ENCODE measurements at regions not wholly inside any gene's neighbourhood (a gene's known extent, or its start where the extent isn't known, plus 50 kb on each side); places are given as distances from the start of the nearest gene placed in this dataset.
A peak's percentile ranks its signal among the peaks of the same experiment; 100 is the strongest.

- peak overlapping the region; percentile 35 for H3K27ac ChIP-seq (ENCODE audit: insufficient read depth, low read length)
- H4K20me1 ChIP-seq (ENCODE audit: control insufficient read depth, extremely low read depth, insufficient read depth, low read length) = no peaks in the 10 kb centered on the region
- H3K36me3 ChIP-seq (ENCODE audit: control insufficient read depth, insufficient read depth, low read length) = no peaks in the 10 kb centered on the region
- H3K4me3 ChIP-seq (replicated peaks in 1 of 4; ENCODE audit: control extremely low read depth in 1 of 4, insufficient read depth in 1 of 4, low read depth in 3 of 4, low read length in 4 of 4) = no peak overlapping the region
- no peak for TF ChIP-seq EZH2 (IDR thresholded peaks at IDR 0.05; ENCODE audit: low read length, missing control alignments)
- TF ChIP-seq CTCF (conservative IDR thresholded peaks at IDR 0.05 in 1 of 2, IDR thresholded peaks at IDR 0.05 in 1 of 2; ENCODE audit: low read depth in 1 of 2, low read length in 2 of 2) = no peak
- no peak for DNase-seq (ENCODE audit: low read depth in 2 of 2)
- H3K9ac ChIP-seq (ENCODE audit: insufficient read depth, low read length) = no peak overlapping the region
- H3K27me3 ChIP-seq (ENCODE audit: control insufficient read depth, insufficient read depth, low read length) = no peaks in the 10 kb centered on the region
- H3K9me3 ChIP-seq (ENCODE audit: control insufficient read depth, insufficient read depth, low read depth, low read length) = no peaks in the 10 kb centered on the region
- no peak overlapping the region for H2AFZ ChIP-seq (ENCODE audit: low read length)
- peak overlapping the region; percentile 65 for H3K4me2 ChIP-seq (ENCODE audit: extremely low read depth, insufficient read depth, low read length)
- H3K4me1 ChIP-seq (ENCODE audit: control insufficient read depth, extremely low read depth, insufficient read depth, low read length) = peaks cover 17% of the 10 kb centered on the region
- H3K79me2 ChIP-seq (ENCODE audit: control insufficient read depth, insufficient read depth, low read length) = no peaks in the 10 kb centered on the region
These were observed 354.0 kb downstream of the FOXL1 start for GRCh38 chr16:86932130-86932982.

DNA sequence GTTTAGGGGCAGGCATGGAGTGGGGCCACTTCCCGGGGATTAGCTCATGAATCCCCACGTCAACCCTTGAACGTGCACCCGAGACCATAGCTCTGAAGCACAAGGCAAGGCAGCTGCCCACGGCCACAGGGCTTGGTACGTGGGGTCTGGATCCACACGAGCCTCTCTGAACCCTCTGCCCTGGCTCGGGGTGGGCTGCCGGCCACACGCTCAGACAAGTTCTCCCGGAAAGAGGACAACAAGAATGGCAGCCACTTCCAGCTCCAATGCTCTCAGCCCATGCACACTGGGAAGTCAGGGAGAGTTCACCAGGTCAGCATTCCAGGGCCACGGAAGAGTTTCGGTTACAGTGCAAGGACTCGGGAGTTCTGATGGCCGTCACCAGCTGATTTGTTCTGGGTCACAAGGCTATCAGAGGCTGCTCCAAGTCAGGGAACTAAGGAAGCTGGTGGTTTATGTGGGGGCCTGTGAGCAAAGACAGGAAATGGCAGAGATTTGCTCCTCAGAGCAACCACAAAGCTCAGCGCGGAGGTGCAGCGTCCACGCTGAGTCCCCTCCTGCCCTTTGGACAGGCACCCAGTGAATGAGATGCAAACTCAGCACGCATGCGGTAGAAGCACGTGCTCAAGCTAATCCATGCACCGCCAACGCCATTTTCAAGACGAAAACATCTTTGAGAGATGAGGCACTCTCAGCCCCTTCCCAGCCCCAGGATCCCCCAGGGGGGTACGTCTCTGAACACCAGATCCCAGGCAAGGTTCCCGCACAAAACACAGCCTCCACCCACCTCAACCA lies 356.4 kb downstream of the FOXL1 start:
- Histone ChIP-seq H3K9ac (ENCODE audit: insufficient read depth, low read length) (no peak overlapping the region), H2AFZ (ENCODE audit: low read length) (no peak overlapping the region), H3K79me2 (ENCODE audit: control insufficient read depth, insufficient read depth, low read length) (no peaks in the 10 kb centered on the region), H3K4me2 (ENCODE audit: extremely low read depth, insufficient read depth, low read length) (no peak overlapping the region), H3K9me3 (ENCODE audit: control insufficient read depth, insufficient read depth, low read depth, low read length) (no peaks in the 10 kb centered on the region), H3K4me3 (replicated peaks in 1 of 4; ENCODE audit: control extremely low read depth in 1 of 4, insufficient read depth in 1 of 4, low read depth in 3 of 4, low read length in 4 of 4) (no peak overlapping the region), H4K20me1 (ENCODE audit: control insufficient read depth, extremely low read depth, insufficient read depth, low read length) (no peaks in the 10 kb centered on the region), H3K27me3 (ENCODE audit: control insufficient read depth, insufficient read depth, low read length) (peaks cover 3% of the 10 kb centered on the region), H3K27ac (ENCODE audit: insufficient read depth, low read length) (no peak overlapping the region), H3K4me1 (ENCODE audit: control insufficient read depth, extremely low read depth, insufficient read depth, low read length) (peaks cover 13% of the 10 kb centered on the region), H3K36me3 (ENCODE audit: control insufficient read depth, insufficient read depth, low read length) (no peaks in the 10 kb centered on the region)
- peak in 1 of 2 donors; percentile 40 for DNase-seq (ENCODE audit: low read depth in 2 of 2)
- TF ChIP-seq CTCF (conservative IDR thresholded peaks at IDR 0.05 in 1 of 2, IDR thresholded peaks at IDR 0.05 in 1 of 2; ENCODE audit: low read depth in 1 of 2, low read length in 2 of 2) (no peak), EZH2 (IDR thresholded peaks at IDR 0.05; ENCODE audit: low read length, missing control alignments) (no peak)

DNA sequence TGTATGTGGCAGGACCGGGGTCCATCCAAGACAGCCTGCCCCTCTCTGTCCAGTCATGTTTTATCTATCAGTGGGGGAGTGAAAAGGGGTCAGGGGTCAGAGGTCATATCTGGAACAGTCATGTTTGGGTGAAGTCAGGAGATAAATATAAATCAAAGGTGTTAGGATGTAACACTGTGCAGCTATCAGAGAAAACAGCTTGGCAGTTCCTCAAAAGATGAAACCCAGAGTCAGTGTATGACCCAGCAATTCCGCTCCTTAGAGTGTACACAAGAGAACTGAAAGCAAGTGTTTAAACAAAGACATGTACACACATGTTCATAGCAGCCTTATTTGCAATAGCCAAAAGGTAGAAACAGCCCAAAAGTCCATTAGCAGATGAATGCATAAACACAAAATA lies 361.3 kb downstream of the FOXL1 start:
- H3K4me1 ChIP-seq (ENCODE audit: control insufficient read depth, extremely low read depth, insufficient read depth, low read length) = no peaks in the 10 kb centered on the region
- H3K79me2 ChIP-seq (ENCODE audit: control insufficient read depth, insufficient read depth, low read length) = no peaks in the 10 kb centered on the region
- H3K4me3 ChIP-seq (replicated peaks in 1 of 4; ENCODE audit: control extremely low read depth in 1 of 4, insufficient read depth in 1 of 4, low read depth in 3 of 4, low read length in 4 of 4) = no peak overlapping the region
- H3K27ac ChIP-seq (ENCODE audit: insufficient read depth, low read length) = no peak overlapping the region
- TF ChIP-seq EZH2 (IDR thresholded peaks at IDR 0.05; ENCODE audit: low read length, missing control alignments) (no peak), CTCF (conservative IDR thresholded peaks at IDR 0.05 in 1 of 2, IDR thresholded peaks at IDR 0.05 in 1 of 2; ENCODE audit: low read depth in 1 of 2, low read length in 2 of 2) (no peak)
- H4K20me1 ChIP-seq (ENCODE audit: control insufficient read depth, extremely low read depth, insufficient read depth, low read length) = no peaks in the 10 kb centered on the region
- H3K36me3 ChIP-seq (ENCODE audit: control insufficient read depth, insufficient read depth, low read length) = no peaks in the 10 kb centered on the region
- no peak for DNase-seq (ENCODE audit: low read depth in 2 of 2)
- peaks cover 3% of the 10 kb centered on the region for H3K27me3 ChIP-seq (ENCODE audit: control insufficient read depth, insufficient read depth, low read length)
- no peak overlapping the region for H3K9ac ChIP-seq (ENCODE audit: insufficient read depth, low read length)
- no peak overlapping the region for H3K4me2 ChIP-seq (ENCODE audit: extremely low read depth, insufficient read depth, low read length)
- no peaks in the 10 kb centered on the region for H3K9me3 ChIP-seq (ENCODE audit: control insufficient read depth, insufficient read depth, low read depth, low read length)
- H2AFZ ChIP-seq (ENCODE audit: low read length) = no peak overlapping the region
